NCI-H2227 (cell line): ENCODE measurements at regions not wholly inside any gene's neighbourhood (a gene's known extent, or its start where the extent isn't known, plus 50 kb on each side); places are given as distances from the start of the nearest gene placed in this dataset.
"Not testable (repeated sequence)": the region's sequence is repeated elsewhere in the genome, so short reads cannot be mapped to it uniquely, and the experiment has no call there.

Experiments
- DNase-seq: peaks from one replicate; lab custom pipeline; 2025; ENCODE audit not compliant: unreplicated experiment; lab: John Stamatoyannopoulos, UW

DNA sequence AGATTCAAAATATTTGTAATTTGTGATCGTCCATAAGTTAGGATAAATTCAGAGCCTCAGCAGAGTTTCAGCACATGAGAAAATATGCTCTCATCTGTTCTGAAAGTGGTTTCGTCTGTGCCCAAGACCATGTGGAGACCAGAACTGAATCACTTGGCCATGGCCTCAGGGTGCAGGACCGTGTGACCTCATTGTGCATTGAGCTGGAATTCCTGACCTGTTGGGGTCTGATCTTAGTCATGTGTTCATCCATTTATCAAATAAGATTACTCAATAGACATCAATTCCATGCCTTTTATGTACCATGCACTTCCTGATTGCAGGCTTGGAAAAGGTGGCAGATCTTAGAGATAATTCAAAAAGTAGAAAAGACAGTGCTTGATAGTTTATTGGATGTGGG lies 680.5 kb downstream of the QKI start:
- DNase-seq, result no peak

- no peak for DNase-seq
Measured at GRCh38 chr6:164087870-164088269, 673.4 kb downstream of the QKI start.

DNA sequence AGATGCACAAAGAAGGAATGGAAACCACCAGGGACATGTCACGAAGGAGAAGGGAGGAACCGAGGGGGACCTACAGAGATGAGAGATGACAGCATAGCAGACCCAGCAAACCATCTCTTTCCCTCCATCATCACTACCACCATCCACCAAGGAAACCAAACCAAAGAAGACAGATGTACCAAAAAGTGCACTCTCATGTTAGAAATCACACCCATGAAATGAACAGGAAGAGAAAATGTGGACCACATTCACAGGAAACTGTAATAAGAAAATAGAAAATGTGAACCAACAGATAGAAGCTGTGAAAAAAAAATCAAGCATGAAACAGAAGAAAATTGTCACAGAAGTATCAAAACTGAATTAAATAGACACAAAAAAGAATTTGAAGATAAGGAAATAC lies 672.7 kb downstream of the QKI start:
- no peak for DNase-seq

- DNase-seq, result no peak
Measured at GRCh38 chr6:164086076-164086887, 671.8 kb downstream of the QKI start.

DNA sequence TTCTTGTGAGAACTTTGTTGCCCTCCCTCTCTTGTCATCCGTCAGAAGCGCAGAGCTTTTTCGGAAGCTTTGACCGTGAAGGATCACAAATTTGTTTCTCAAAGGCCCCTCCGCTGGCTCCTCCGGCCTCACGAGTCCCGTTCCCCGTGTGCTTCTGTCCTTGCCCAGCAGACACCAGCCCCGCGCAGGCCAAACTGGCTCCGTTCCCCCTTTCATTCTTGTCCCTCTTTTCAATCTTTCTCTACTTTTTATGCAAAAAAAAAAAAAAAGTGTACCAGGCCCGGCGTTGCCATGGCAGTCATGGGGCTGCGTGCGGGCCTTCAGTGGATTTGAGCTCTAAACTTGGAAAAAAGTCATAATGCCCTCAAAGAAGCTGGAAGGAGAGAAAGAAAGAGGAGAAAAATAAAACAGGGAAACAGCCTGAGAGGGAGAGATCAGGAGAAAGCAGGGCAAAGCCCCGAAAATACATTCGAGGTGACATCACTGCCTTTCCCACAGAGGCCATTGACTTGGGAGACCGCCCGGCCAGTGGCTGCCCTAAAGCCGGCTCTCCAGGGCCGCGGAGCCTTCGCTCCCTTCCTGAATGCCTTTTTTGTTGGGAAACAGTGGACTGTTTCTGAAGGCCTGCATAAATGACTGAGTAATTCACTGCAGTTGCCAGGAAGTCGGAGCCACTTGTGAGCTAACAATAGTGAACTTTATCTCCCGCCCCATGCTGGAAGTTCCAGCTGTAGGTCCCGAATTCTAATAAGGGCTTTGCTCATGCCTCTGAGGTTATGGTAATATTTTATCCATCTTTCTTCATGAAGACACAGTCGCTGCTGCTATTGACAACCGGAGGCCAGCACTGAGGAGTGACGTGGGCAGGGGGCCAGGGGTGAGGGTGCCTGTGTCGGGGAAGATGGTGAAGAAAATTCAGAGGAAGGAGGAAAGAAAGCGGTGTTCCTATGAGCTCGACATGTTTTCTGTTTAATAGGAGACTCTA lies 670.9 kb downstream of the QKI start:
- DNase-seq, result no peak

GRCh38 chr6:164079275-164079600 lies 664.7 kb downstream of the QKI start:
- no peak for DNase-seq

DNA sequence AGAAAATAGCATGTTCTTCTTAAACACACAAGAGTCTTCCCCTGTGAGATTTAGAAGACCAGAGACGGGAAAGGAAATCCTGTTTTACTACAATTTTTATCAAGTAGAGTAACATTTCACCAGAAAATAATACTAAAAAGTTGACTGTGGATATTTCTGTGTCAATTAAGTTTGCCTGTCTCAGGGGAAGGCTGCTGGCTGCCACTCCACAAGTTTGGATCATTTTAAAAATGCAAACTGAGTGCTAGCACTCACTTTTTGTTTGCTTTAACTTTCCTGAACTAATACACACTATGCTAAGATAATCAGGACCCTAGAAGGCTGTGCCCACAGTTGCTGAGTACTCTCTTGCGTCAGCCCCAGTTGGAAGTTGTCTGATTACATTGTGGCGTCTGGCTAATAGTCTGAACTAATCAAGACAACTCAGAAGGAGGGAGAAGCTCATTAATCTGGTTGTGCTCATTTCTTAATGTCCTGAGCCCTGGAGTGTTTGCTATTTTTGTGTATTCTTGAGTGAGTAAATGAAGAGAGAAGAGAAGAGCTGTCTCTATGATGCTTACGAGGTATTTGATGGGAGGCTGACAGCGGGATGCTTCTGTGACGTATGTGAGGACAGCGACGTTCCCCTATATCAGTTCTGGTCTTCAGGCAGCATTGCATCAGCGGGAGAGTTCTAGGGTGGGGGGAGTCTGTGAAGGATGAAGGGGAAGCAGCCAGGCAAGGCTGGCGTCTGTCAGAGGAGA lies 664.2 kb downstream of the QKI start:
- no peak for DNase-seq

GRCh38 chr6:164076818-164077532 lies 662.5 kb downstream of the QKI start:
- not testable (repeated sequence) for DNase-seq

DNA sequence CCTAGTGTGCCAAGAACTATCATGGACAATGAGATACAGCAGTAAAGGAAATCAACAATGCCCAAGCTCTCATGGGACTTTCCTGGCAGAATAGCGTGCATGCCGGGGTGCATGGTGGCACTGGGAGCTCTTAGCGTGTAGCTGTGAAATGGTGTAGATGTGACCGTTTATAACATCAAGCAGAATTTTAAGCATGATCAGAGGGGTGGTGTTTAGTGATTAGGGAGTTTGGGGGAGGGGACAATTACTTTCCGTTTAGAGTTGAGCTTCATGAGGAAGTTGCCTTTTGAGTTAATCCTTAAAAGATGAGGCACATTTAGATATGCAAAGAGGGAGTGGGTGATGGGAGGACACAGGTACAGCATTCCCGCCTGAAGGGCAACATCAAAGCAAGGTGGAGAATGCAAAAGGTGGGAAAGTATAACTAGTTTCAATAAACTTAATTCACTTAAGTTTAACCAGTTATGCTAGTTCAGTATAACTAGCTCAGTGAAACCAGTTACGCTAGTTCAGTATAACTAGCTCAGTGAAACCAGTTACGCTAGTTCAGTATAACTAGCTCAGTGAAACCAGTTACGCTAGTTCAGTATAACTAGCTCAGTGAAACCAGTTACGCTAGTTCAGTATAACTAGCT lies 661.6 kb downstream of the QKI start:
- no peak for DNase-seq

DNA sequence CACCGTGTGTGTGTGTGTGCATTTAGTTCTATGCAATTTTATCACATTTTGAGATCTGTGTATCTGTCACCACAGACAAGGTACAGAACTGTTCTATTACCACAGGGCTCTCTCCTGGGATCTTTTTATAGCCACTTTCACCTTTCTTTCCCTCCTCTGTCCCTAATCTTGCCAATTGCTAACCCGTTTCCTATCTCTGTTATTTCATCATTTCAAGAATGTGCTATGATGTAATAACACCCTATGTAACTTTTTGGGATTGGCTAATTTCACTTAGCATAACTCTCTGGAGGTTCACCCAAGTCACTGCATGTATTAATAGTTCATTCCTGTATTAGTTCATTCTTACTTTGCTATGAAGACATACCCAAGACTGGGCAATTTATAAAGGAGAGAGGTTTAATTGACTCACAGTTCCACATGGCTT lies 657.7 kb downstream of the QKI start:
- DNase-seq, result no peak

- no peak for DNase-seq
Measured at GRCh38 chr6:164069350-164069990, 655.0 kb downstream of the QKI start.

- DNase-seq, result no peak
Measured at GRCh38 chr6:164068527-164068926, 654.0 kb downstream of the QKI start.

- no peak for DNase-seq
Measured at GRCh38 chr6:164066766-164067165, 652.2 kb downstream of the QKI start.

DNA sequence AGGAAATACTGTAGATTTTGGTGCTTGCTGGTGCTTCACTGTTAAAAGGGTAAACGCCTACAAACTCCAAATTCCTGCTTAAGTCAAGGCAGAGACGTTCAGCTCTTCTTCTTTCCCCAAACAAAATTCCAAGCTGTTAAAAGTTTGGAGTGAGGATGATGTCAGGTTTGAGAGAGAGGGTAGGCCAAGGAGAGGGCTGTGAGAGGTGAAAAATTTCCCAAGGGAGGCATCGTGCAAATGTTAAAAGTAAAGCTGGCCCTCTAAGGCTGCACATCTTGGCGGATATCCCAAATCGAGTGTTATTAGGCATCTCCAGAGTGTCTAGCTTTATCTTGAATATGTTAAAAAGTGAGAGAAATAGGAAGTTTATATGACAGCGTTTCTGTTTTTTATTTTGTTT lies 651.8 kb downstream of the QKI start:
- DNase-seq, result no peak

DNA sequence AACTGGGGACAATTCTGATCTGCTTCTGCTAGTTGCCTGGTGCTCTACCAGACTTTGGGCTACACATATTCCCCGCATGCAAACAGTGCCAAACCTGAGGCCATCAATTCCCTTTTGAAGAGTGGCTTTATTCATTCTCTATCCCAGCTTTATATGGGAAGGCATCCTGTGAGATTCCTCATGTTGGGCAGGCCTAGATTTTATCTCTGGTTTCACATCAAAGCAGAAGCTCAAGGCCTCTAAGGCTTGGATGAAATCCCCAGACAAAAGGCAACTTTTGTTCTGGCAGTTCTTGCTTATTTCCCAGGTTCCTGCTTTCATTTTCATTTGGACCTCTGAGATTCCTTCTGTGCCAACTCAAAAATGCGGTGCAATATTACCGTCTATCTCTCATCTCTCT lies 648.8 kb downstream of the QKI start:
- DNase-seq, result no peak

DNA sequence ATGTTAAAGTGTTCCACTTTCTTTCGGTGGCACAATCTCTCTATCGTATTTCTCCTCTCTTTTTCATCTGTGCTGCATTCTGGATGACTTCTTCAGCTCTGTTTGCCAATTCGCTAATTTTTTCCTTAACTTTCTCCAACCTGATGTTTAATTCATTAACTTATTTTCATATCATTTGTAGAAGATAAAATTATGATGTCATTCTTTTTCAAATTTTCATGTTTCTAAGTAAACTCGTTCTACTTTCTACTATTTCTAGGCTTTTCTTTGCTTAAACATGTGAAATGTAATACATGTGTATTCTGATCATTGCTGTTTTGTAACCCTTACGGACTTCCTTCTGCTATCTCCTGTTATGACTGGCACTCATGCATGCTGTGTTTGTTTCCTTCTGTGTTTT lies 648.4 kb downstream of the QKI start:
- DNase-seq, result no peak

GRCh38 chr6:164057876-164058275 lies 643.4 kb downstream of the QKI start:
- DNase-seq, result no peak

- no peak for DNase-seq
Measured at GRCh38 chr6:164051427-164051826, 636.9 kb downstream of the QKI start.

GRCh38 chr6:164049517-164049988 lies 635.0 kb downstream of the QKI start:
- DNase-seq, result no peak
